HG03565 (cell line): ENCODE measurements at regions not wholly inside any gene's neighbourhood (a gene's known extent, or its start where the extent isn't known, plus 50 kb on each side); places are given as distances from the start of the nearest gene placed in this dataset.

Source experiments
- ATAC-seq: cut with Tn5 transposase; IDR thresholded peaks from one replicate; pipeline ENCODE4 v1.9.1; 2021; ENCODE audit warnings: mild to moderate bottlenecking, moderate library complexity; ENCODE audit not compliant: unreplicated experiment

GRCh38 chr4:56286763-56287162 is 100.5 kb downstream of the AASDH start:
- no peak for ATAC-seq

GRCh38 chr4:56283375-56283774 is 103.9 kb downstream of the AASDH start:
- ATAC-seq: no peak

GRCh38 chr4:56282004-56282403 is 105.3 kb downstream of the AASDH start:
- ATAC-seq: no peak

GRCh38 chr4:56276547-56276946 is 110.7 kb downstream of the AASDH start:
- no peak for ATAC-seq

GRCh38 chr4:56273391-56273790 is 113.9 kb downstream of the AASDH start:
- ATAC-seq: no peak

- ATAC-seq: no peak
These were observed 114.4 kb downstream of the AASDH start for GRCh38 chr4:56272927-56273326.

GRCh38 chr4:56272003-56272402 is 115.3 kb downstream of the AASDH start:
- ATAC-seq: no peak

- no peak for ATAC-seq
These were observed 116.2 kb downstream of the AASDH start for GRCh38 chr4:56271131-56271530.

- no peak for ATAC-seq
These were observed 119.7 kb downstream of the AASDH start for GRCh38 chr4:56267558-56267957.

GRCh38 chr4:56264873-56265272 is 122.4 kb downstream of the AASDH start:
- ATAC-seq: no peak

GRCh38 chr4:56261027-56261426 is 126.3 kb downstream of the AASDH start:
- peak; percentile 79 for ATAC-seq

GRCh38 chr4:56260320-56260719 is 127.0 kb downstream of the AASDH start:
- no peak for ATAC-seq

GRCh38 chr4:56259655-56260054 is 127.6 kb downstream of the AASDH start:
- no peak for ATAC-seq

- ATAC-seq: no peak
These were observed 131.5 kb downstream of the AASDH start for GRCh38 chr4:56255820-56256219.

GRCh38 chr4:56253666-56254305 is 133.5 kb downstream of the AASDH start:
- ATAC-seq: no peak

- ATAC-seq: no peak
These were observed 134.6 kb downstream of the AASDH start for GRCh38 chr4:56252561-56253152.

- ATAC-seq: no peak
These were observed 135.7 kb downstream of the AASDH start for GRCh38 chr4:56251556-56251955.

GRCh38 chr4:56250776-56251175 is 136.5 kb downstream of the AASDH start:
- no peak for ATAC-seq

GRCh38 chr4:56247646-56248045 is 139.6 kb downstream of the AASDH start:
- ATAC-seq: no peak

GRCh38 chr4:56246233-56246610 is 141.1 kb downstream of the AASDH start:
- ATAC-seq: no peak

GRCh38 chr4:56245547-56246232 is 141.6 kb downstream of the AASDH start:
- ATAC-seq: no peak

- ATAC-seq: no peak
These were observed 142.6 kb downstream of the AASDH start for GRCh38 chr4:56244681-56245080.
